WTC11 (cell line): ENCODE measurements at regions not wholly inside any gene's neighbourhood (a gene's known extent, or its start where the extent isn't known, plus 50 kb on each side); places are given as distances from the start of the nearest gene placed in this dataset.

Experiments used
- ATAC-seq: fragments of 200-7000 bp; cut with Tn5 transposase; 2 replicates; pipeline ENCODE4 v1.10.0; 2021; ENCODE audit warnings: mild to moderate bottlenecking, moderate library complexity
- CTCF ChIA-PET: fragments of 300-600 bp; sonication (Branson Sonifier 250); formaldehyde crosslinking; loops from one replicate; lab custom pipeline; 2021; ENCODE audit warnings: antibody characterized with exemption; lab: Charles Lee
- POLR2A ChIA-PET: fragments of 350-600 bp; sonication (Branson Sonifier 250); formaldehyde crosslinking; loops from one replicate; lab custom pipeline; 2021; ENCODE audit warnings: antibody characterized with exemption; lab: Charles Lee
- DNase-seq: peaks from one replicate; pipeline ENCODE4 v3.0.0; 2021; ENCODE audit warnings: low spot score
- H3K27ac Mint-ChIP-seq: 2 replicates; pipeline ENCODE4 v1.8.0; 2021; ENCODE audit warnings: mixed read lengths
- H3K27me3 Mint-ChIP-seq: 2 replicates; pipeline ENCODE4 v1.8.0; 2021; ENCODE audit warnings: low read depth, mild to moderate bottlenecking, moderate library complexity, mixed read lengths
- H3K36me3 Mint-ChIP-seq: 2 replicates; pipeline ENCODE4 v1.8.0; 2021; ENCODE audit warnings: mixed read lengths
- H3K4me1 Mint-ChIP-seq: 2 replicates; pipeline ENCODE4 v1.8.0; 2022; ENCODE audit warnings: mixed read lengths
- H3K4me3 Mint-ChIP-seq: 2 replicates; pipeline ENCODE4 v1.8.0; 2021; ENCODE audit warnings: mild to moderate bottlenecking, moderate library complexity, mixed read lengths
- H3K9me3 Mint-ChIP-seq: 2 replicates; pipeline ENCODE4 v1.8.0; 2021; ENCODE audit warnings: mixed read lengths
- ATF1 ChIP-seq: sonication (generic); formaldehyde crosslinking; IDR thresholded peaks from 2 replicates; pipeline ENCODE4 v1.8.1; 2023; ENCODE audit warnings: mild to moderate bottlenecking, moderate library complexity, missing genetic modification reagents
- CBFB ChIP-seq: sonication (generic); formaldehyde crosslinking; IDR thresholded peaks from 2 replicates; pipeline ENCODE4 v1.8.1; 2022; ENCODE audit warnings: mild to moderate bottlenecking, low read depth, missing genetic modification reagents
- CREB1 ChIP-seq: sonication (generic); formaldehyde crosslinking; IDR thresholded peaks from 2 replicates; pipeline ENCODE4 v1.8.0; 2023; ENCODE audit warnings: mild to moderate bottlenecking, missing genetic modification reagents
- ESRRA ChIP-seq: sonication (generic); formaldehyde crosslinking; IDR thresholded peaks from 2 replicates; pipeline ENCODE4 v1.8.1; 2022; ENCODE audit warnings: mild to moderate bottlenecking, missing genetic modification reagents, borderline replicate concordance
- KAT7 ChIP-seq: sonication (generic); formaldehyde crosslinking; IDR thresholded peaks from 2 replicates; pipeline ENCODE4 v1.8.1; 2023; ENCODE audit warnings: missing genetic modification reagents, mild to moderate bottlenecking, borderline replicate concordance
- NFYB ChIP-seq: sonication (generic); formaldehyde crosslinking; conservative IDR thresholded peaks from 2 replicates; pipeline ENCODE4 v1.8.0; 2022; ENCODE audit warnings: low read depth, missing genetic modification reagents
- NR1H2 ChIP-seq: sonication (generic); formaldehyde crosslinking; IDR thresholded peaks from 2 replicates; pipeline ENCODE4 v1.9.0; 2021; ENCODE audit warnings: mild to moderate bottlenecking, moderate library complexity, missing genetic modification reagents
- SMAD4 ChIP-seq: sonication (generic); formaldehyde crosslinking; IDR thresholded peaks from 2 replicates; pipeline ENCODE4 v1.8.0; 2022; ENCODE audit warnings: mild to moderate bottlenecking, missing genetic modification reagents
- SOX15 ChIP-seq: fragments of 250-450 bp; sonication (Bioruptor Pico); IDR thresholded peaks from 2 replicates; pipeline ENCODE4 v1.9.0; 2021; ENCODE audit warnings: mild to moderate bottlenecking
- SP1 ChIP-seq: sonication (generic); formaldehyde crosslinking; conservative IDR thresholded peaks from 2 replicates; pipeline ENCODE4 v1.8.1; 2022; ENCODE audit warnings: missing genetic modification reagents
- TP53 ChIP-seq: sonication (generic); formaldehyde crosslinking; IDR thresholded peaks from 2 replicates; pipeline ENCODE4 v1.8.1; 2023; ENCODE audit warnings: mild to moderate bottlenecking, missing genetic modification reagents
- ZNF317 ChIP-seq: sonication (generic); formaldehyde crosslinking; IDR thresholded peaks from 2 replicates; pipeline ENCODE4 v1.8.1; 2023; ENCODE audit warnings: low read depth, mild to moderate bottlenecking, moderate library complexity, missing genetic modification reagents, borderline replicate concordance
- ZNF416 ChIP-seq: fragments of 250-450 bp; sonication (Bioruptor Pico); IDR thresholded peaks from 2 replicates; pipeline ENCODE4 v1.9.0; 2021; ENCODE audit warnings: mild to moderate bottlenecking, inconsistent platforms
- TF ChIP-seq, protein P1 (sequence below): sonication (generic); formaldehyde crosslinking; conservative IDR thresholded peaks from 2 replicates; pipeline ENCODE4 v1.8.1; 2022; ENCODE audit warnings: mild to moderate bottlenecking, missing genetic modification reagents
- TF ChIP-seq, protein P2 (sequence below): sonication (generic); formaldehyde crosslinking; IDR thresholded peaks from 2 replicates; pipeline ENCODE4 v1.8.0; 2023; ENCODE audit warnings: missing genetic modification reagents
- TF ChIP-seq, protein P3 (sequence below): sonication (generic); formaldehyde crosslinking; IDR thresholded peaks from 2 replicates; pipeline ENCODE4 v1.8.1; 2023; ENCODE audit warnings: mild to moderate bottlenecking, missing genetic modification reagents, borderline replicate concordance
- TF ChIP-seq, protein P4 (sequence below): sonication (generic); formaldehyde crosslinking; IDR thresholded peaks from 2 replicates; pipeline ENCODE4 v1.8.0; 2022; ENCODE audit warnings: mild to moderate bottlenecking, missing genetic modification reagents
- TF ChIP-seq, protein P5 (sequence below): sonication (generic); formaldehyde crosslinking; IDR thresholded peaks from 2 replicates; pipeline ENCODE4 v1.8.1; 2022; ENCODE audit warnings: low read depth, missing genetic modification reagents, borderline replicate concordance
- TF ChIP-seq, protein P6 (sequence below): sonication (generic); formaldehyde crosslinking; IDR thresholded peaks from 2 replicates; pipeline ENCODE4 v1.8.1; 2022; ENCODE audit warnings: mild to moderate bottlenecking, missing genetic modification reagents, moderate library complexity, borderline replicate concordance
- TF ChIP-seq, protein P7 (sequence below): sonication (generic); formaldehyde crosslinking; IDR thresholded peaks from 2 replicates; pipeline ENCODE4 v1.8.1; 2022; ENCODE audit warnings: mild to moderate bottlenecking, moderate library complexity, missing genetic modification reagents

DNA sequence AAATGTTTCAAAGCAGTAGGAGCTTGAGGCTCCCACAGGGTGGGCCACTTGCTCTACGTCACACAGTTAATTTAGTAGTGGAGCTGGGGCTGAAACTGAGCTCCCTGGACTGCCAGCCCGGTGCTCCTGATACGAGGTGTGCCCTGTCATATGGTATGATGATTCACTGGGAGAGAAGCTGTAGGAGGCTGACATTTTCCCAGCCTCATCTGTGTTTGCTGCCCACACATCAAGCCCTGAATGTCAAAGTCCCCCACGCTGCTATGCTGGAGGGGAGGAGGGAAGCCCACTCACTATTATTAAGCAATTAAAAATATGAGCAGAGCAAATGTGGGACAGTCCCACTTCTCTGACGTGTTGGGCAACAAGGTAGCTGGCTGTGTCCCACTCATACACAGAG lies 81.2 kb upstream of the SORCS3 start:
- peaks cover 2% of the 10 kb centered on the region; the same call in 1 of the 2 replicates for H3K27me3 Mint-ChIP-seq
- no peak for DNase-seq
- peaks cover 3% of the 10 kb centered on the region for H3K9me3 Mint-ChIP-seq
- no peaks in the 10 kb centered on the region for H3K4me1 Mint-ChIP-seq
- H3K36me3 Mint-ChIP-seq: no peaks in the 10 kb centered on the region
- POLR2A ChIA-PET: no interaction called here
- TF ChIP-seq SMAD4 (CRISPR knock-in tag): no peak
- TF ChIP-seq, protein P1, sequence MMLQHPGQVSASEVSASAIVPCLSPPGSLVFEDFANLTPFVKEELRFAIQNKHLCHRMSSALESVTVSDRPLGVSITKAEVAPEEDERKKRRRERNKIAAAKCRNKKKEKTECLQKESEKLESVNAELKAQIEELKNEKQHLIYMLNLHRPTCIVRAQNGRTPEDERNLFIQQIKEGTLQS (CRISPR knock-in tag): no peak
- TF ChIP-seq, protein P2, sequence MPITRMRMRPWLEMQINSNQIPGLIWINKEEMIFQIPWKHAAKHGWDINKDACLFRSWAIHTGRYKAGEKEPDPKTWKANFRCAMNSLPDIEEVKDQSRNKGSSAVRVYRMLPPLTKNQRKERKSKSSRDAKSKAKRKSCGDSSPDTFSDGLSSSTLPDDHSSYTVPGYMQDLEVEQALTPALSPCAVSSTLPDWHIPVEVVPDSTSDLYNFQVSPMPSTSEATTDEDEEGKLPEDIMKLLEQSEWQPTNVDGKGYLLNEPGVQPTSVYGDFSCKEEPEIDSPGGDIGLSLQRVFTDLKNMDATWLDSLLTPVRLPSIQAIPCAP (CRISPR knock-in tag): no peak
- TF ChIP-seq, protein P3, sequence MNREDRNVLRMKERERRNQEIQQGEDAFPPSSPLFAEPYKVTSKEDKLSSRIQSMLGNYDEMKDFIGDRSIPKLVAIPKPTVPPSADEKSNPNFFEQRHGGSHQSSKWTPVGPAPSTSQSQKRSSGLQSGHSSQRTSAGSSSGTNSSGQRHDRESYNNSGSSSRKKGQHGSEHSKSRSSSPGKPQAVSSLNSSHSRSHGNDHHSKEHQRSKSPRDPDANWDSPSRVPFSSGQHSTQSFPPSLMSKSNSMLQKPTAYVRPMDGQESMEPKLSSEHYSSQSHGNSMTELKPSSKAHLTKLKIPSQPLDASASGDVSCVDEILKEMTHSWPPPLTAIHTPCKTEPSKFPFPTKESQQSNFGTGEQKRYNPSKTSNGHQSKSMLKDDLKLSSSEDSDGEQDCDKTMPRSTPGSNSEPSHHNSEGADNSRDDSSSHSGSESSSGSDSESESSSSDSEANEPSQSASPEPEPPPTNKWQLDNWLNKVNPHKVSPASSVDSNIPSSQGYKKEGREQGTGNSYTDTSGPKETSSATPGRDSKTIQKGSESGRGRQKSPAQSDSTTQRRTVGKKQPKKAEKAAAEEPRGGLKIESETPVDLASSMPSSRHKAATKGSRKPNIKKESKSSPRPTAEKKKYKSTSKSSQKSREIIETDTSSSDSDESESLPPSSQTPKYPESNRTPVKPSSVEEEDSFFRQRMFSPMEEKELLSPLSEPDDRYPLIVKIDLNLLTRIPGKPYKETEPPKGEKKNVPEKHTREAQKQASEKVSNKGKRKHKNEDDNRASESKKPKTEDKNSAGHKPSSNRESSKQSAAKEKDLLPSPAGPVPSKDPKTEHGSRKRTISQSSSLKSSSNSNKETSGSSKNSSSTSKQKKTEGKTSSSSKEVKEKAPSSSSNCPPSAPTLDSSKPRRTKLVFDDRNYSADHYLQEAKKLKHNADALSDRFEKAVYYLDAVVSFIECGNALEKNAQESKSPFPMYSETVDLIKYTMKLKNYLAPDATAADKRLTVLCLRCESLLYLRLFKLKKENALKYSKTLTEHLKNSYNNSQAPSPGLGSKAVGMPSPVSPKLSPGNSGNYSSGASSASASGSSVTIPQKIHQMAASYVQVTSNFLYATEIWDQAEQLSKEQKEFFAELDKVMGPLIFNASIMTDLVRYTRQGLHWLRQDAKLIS (CRISPR knock-in tag): no peak
- no peak for TF ChIP-seq ATF1 (CRISPR knock-in tag)
- TF ChIP-seq, protein P4, sequence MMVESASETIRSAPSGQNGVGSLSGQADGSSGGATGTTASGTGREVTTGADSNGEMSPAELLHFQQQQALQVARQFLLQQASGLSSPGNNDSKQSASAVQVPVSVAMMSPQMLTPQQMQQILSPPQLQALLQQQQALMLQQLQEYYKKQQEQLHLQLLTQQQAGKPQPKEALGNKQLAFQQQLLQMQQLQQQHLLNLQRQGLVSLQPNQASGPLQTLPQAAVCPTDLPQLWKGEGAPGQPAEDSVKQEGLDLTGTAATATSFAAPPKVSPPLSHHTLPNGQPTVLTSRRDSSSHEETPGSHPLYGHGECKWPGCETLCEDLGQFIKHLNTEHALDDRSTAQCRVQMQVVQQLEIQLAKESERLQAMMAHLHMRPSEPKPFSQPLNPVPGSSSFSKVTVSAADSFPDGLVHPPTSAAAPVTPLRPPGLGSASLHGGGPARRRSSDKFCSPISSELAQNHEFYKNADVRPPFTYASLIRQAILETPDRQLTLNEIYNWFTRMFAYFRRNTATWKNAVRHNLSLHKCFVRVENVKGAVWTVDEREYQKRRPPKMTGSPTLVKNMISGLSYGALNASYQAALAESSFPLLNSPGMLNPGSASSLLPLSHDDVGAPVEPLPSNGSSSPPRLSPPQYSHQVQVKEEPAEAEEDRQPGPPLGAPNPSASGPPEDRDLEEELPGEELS (CRISPR knock-in tag): no peak
- no peak for TF ChIP-seq ESRRA (CRISPR knock-in tag)
- no peak for TF ChIP-seq NFYB (CRISPR knock-in tag)
- TF ChIP-seq ZNF416 (CRISPR knock-in tag): no peak
- no peak for TF ChIP-seq ZNF317 (CRISPR knock-in tag)
- no peak for TF ChIP-seq TP53
- TF ChIP-seq KAT7 (CRISPR knock-in tag): no peak
- TF ChIP-seq, protein P5, sequence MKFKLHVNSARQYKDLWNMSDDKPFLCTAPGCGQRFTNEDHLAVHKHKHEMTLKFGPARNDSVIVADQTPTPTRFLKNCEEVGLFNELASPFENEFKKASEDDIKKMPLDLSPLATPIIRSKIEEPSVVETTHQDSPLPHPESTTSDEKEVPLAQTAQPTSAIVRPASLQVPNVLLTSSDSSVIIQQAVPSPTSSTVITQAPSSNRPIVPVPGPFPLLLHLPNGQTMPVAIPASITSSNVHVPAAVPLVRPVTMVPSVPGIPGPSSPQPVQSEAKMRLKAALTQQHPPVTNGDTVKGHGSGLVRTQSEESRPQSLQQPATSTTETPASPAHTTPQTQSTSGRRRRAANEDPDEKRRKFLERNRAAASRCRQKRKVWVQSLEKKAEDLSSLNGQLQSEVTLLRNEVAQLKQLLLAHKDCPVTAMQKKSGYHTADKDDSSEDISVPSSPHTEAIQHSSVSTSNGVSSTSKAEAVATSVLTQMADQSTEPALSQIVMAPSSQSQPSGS (CRISPR knock-in tag): no peak
- TF ChIP-seq, protein P6, sequence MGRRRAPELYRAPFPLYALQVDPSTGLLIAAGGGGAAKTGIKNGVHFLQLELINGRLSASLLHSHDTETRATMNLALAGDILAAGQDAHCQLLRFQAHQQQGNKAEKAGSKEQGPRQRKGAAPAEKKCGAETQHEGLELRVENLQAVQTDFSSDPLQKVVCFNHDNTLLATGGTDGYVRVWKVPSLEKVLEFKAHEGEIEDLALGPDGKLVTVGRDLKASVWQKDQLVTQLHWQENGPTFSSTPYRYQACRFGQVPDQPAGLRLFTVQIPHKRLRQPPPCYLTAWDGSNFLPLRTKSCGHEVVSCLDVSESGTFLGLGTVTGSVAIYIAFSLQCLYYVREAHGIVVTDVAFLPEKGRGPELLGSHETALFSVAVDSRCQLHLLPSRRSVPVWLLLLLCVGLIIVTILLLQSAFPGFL (CRISPR knock-in tag): no peak
- ATAC-seq: no peak
- no peak overlapping the region for H3K27ac Mint-ChIP-seq
- H3K4me3 Mint-ChIP-seq: no peak overlapping the region
- CTCF ChIA-PET: interaction anchor here (1.6 kb wide), 1 partner anchor 63 kb away, joined by 5 read pairs; no protein-coding TSS in a partner anchor

DNA sequence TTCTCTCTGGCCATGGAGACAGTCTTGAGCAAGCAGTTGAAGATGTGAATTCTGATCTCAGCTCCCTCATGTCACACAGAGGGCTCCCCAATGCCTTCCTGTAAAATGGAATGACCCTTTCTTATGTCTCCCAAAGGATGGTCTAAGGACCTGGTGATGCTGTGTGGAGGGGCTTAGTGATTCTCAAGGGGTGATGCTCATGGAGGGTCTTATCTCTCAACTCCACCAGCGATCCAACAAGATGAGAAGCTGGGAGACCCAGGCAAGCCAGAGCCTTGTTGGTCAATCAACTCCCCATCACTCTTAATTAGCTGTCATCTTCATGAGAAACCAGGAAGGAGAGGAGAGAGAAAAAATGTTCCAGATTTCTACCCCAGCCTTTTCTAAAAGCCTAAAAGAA lies 78.0 kb upstream of the SORCS3 start:
- ATAC-seq: no peak
- peaks cover 12% of the 10 kb centered on the region for H3K9me3 Mint-ChIP-seq
- H3K27me3 Mint-ChIP-seq: no peaks in the 10 kb centered on the region
- POLR2A ChIA-PET: no interaction called here
- no peaks in the 10 kb centered on the region for H3K4me1 Mint-ChIP-seq
- H3K36me3 Mint-ChIP-seq: no peaks in the 10 kb centered on the region
- no peak overlapping the region for H3K27ac Mint-ChIP-seq
- H3K4me3 Mint-ChIP-seq: no peak overlapping the region
- CTCF ChIA-PET: interaction anchor here (1.5 kb wide), 1 partner anchor 60 kb away, joined by 4 read pairs; no protein-coding TSS in a partner anchor
- no peak for DNase-seq
- TF ChIP-seq NR1H2 (CRISPR knock-in tag) (no peak), SP1 (CRISPR knock-in tag) (no peak), SOX15 (CRISPR knock-in tag) (no peak), CBFB (no peak), CREB1 (CRISPR knock-in tag) (no peak)
- TF ChIP-seq, protein P3 (CRISPR knock-in tag): no peak
- TF ChIP-seq, protein P7, sequence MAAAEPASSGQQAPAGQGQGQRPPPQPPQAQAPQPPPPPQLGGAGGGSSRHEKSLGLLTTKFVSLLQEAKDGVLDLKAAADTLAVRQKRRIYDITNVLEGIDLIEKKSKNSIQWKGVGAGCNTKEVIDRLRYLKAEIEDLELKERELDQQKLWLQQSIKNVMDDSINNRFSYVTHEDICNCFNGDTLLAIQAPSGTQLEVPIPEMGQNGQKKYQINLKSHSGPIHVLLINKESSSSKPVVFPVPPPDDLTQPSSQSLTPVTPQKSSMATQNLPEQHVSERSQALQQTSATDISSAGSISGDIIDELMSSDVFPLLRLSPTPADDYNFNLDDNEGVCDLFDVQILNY (CRISPR knock-in tag): no peak
- TF ChIP-seq, protein P2 (CRISPR knock-in tag): no peak
